GM18861 (cell line): ENCODE measurements at regions not wholly inside any gene's neighbourhood (a gene's known extent, or its start where the extent isn't known, plus 50 kb on each side); places are given as distances from the start of the nearest gene placed in this dataset.
"Not testable (repeated sequence)": the region's sequence is repeated elsewhere in the genome, so short reads cannot be mapped to it uniquely, and the experiment has no call there.

ENCODE experiments used
- ATAC-seq: cut with Tn5 transposase; IDR thresholded peaks from one replicate; pipeline ENCODE4 v1.9.1; 2021; ENCODE audit not compliant: unreplicated experiment

DNA sequence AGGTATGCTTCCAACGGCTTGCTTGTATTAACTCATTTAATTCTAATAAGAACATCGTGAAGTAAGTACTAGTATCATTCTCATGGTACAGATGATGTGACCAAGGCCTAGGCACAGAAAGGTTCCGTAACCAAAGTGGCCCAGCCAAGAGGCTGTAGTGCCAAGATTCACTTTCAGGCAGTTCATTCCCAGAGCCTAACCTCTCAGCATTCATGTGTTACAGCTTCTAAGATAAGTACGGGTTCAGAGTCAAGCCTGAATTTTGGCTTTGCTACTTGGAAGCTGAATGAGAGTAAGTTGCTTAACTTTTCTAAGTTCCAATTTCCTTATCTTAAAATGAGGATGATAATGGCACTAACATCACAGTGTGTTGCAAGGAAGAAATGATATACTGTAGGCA, 379.9 kb downstream of the AEBP2 start:
- no peak for ATAC-seq

DNA sequence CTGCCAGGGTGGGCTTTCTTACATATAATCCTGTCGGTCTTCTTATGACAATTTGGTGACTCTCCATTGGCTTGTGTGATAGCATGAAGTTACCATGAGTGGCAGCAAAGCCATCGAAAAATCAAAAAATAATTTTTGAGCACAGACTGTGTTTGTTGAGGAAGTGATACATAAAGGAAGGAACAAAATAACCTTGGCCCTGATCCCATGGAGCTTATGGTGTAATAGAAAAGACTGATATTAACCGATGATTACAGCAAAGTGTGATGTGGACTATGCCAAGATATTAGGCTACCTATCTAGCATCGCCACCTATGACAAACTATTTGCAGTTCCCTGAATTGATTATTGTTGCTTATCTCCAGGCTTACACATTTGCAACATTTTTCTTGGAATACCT, 383.2 kb downstream of the AEBP2 start:
- no peak for ATAC-seq

DNA sequence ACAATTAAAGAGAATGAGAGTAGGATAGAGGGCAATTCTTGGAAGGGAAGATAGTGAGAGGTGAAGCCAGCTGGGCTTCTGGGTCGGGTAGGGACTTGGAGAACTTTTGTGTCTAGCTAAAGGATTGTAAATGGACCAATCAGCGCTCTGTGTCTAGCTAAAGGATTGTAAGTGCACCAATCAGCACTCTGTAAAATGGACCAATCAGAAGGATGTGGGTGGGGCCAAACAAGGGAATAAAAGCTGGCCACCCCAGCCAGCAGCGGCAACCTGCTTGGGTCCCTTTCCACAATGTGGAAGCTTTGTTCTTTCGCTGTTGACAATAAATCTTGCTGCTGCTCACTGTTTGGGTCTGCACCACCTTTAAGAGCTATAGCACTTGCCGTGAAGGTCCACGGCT, 384.0 kb downstream of the AEBP2 start:
- not testable (repeated sequence) for ATAC-seq

GRCh38 chr12:19826980-19827550, 387.8 kb downstream of the AEBP2 start:
- no peak for ATAC-seq

DNA sequence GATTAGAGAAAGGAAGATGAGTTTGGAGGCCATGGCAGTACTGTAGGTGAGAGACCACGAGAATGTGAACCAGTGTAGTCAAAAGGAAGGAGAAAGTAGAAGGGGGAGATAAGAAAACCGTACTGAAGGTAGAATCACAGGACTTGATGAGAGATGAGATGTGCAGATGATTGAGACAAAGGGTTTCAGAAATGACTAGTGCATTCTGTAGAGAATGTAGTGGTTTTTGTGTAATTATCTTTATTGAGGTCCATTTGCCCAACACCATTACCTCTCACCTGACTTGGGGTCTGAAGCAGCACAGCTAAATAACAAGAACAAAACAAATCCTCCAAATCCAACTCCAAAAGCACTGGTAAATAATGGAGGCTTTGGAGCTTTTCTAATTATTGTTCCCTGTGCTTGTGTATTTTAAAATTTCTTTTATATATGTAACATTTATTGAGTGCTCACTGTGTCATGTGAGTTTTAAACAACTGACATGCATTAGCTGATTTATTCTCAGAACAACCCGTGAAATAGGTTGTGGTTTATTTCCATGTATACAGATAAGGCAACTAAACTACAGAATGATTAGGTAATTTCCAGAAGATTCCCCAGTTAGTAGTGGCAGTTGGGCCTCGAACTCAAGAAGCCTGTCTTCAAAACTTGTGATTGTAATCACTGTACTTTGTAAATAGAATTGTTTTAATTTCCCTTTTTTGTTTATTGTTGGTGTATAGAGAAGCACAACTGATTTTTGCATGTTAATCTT, 390.0 kb downstream of the AEBP2 start:
- no peak for ATAC-seq

GRCh38 chr12:19830446-19830845, 391.2 kb downstream of the AEBP2 start:
- ATAC-seq = no peak

GRCh38 chr12:19833775-19834501, 394.6 kb downstream of the AEBP2 start:
- no peak for ATAC-seq

- ATAC-seq = no peak
Measured at GRCh38 chr12:19834592-19834991, 395.3 kb downstream of the AEBP2 start.

DNA sequence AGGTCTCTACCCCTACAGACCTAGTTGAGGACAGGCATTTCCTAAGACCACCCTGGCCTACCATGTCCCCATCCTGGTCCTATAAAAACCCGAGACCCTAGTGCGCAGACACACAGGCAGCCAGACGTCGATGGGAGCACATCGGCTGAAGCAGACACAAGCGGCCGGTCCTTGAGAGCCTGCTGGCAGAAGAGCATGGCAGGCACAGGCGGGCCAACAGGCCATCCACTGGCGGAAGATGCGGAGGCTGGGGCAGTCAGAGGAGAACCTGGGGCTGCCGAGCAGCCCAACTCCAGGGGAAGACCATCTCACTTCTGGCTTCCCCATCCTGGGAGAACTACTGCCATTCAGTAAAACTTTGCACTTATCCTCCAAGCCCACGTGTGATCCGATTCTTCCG, 396.8 kb downstream of the AEBP2 start:
- no peak for ATAC-seq

DNA sequence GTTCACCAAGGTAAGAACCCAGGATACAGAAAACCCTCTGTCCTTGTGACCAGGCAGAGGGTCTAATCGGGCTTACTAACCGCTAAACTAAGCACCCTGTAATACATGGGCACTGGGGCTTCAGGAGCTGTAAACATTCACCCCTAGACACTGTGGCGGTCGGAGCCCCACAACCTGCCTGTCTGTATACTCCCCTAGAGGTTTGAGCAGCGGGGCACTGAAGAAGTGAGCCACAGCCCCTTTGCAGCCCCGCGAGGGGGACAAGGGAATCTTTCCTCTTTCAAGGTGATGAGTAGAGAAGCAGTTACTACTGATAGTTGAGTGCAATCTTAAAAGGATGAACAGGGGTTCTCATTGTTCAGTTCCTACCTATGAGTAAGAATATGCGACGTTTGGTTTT, 397.2 kb downstream of the AEBP2 start:
- ATAC-seq = no peak

GRCh38 chr12:19837543-19837942, 398.3 kb downstream of the AEBP2 start:
- ATAC-seq = no peak

GRCh38 chr12:19841451-19841850, 402.2 kb downstream of the AEBP2 start:
- no peak for ATAC-seq

- ATAC-seq = no peak
Measured at GRCh38 chr12:19842116-19842515, 402.8 kb downstream of the AEBP2 start.

GRCh38 chr12:19844224-19844623, 404.9 kb downstream of the AEBP2 start:
- no peak for ATAC-seq

GRCh38 chr12:19846574-19846973, 407.3 kb downstream of the AEBP2 start:
- no peak for ATAC-seq

DNA sequence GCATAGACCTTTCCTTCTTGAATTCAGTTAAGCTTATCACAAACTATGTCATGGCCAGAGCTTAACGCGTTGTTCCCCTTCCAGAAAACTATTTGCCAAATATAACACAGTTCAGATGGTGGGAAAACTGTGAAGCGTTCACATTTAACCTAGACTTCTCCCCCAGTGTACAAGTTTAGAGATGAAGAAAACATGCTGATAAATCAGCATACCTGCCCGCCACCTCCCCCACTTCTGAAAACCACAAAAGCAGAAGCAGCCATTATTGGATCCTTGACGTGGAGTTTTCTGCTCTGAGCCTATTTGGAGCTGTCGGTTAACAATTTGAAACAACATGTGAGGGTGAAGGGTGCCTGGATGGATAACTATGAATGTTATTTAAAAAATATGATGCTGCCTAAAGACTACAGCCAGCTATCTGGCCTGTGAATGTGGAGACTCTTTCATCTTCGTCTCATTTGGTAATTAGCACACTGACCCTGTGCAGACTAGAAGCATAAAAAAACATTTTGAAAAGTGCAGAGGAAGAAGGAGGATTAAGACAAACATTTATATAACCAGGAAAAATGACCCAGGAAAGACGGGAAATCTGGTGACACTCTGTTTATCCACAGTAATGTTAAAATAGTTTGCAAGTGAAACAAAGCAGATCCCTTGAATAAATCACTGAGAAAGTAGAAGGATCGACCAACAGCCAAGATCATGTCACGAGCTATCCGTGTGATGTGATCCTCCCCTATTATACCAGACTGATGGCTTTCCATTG, 408.2 kb downstream of the AEBP2 start:
- ATAC-seq = no peak

- ATAC-seq = no peak
Measured at GRCh38 chr12:19848421-19848820, 409.1 kb downstream of the AEBP2 start.

DNA sequence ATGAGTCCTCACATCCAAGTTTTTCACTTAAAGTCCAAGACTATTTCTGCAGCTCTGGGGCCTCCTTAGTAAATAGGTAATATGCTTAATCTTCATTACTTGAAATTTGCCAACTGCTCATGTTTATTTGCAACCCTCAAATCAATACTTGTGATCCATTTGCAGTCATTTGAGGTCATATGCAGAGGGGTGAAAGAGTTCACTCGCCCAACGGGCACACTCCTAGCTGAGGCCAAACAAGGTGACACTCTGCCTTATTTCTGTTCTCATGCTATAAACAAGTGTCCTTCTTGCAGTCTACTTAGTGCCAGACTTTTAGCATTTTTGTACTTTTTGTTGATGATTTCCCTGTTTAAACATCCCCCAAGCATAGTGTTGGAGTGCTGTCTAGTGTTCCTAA, 409.9 kb downstream of the AEBP2 start:
- ATAC-seq = no peak

DNA sequence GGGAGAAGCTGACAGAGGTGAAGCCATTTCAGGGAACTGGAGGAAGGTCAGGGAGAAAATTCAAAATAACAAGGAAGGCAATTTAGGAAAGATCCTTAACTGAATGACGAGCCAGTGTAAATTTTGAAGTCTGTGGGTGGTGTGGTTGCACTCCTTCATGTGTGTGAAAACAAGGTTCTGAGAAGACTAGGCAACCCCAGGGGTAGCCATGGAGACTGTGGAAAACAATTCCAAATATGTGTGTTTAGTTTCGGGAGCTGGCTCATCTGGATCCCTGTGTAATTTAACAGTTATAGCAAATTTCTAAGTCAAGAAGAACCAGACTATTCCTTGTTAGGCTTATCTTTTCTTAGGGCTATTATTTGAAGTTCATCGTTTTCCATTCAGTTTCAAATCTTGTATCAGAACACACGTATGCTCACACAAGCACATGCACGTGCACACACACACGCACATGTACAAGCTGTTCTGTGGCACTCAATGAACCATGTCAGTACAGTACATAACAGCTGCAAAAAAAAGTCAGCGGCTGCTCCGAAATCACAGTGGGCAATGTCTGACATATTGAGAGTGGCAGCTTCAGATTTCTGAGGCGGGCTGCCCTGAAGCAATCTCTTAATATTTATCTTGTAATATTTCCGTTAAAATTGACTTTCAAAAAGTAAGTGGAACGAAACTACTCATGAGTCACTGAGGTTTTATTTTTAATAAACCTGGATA, 411.2 kb downstream of the AEBP2 start:
- ATAC-seq = no peak

GRCh38 chr12:19852100-19852855, 413.0 kb downstream of the AEBP2 start:
- ATAC-seq = no peak
